Activated naive CD4-positive, alpha-beta T cell (primary cell): ENCODE measurements at regions not wholly inside any gene's neighbourhood (a gene's known extent, or its start where the extent isn't known, plus 50 kb on each side); places are given as distances from the start of the nearest gene placed in this dataset.
"Not testable (repeated sequence)": the region's sequence is repeated elsewhere in the genome, so short reads cannot be mapped to it uniquely, and the experiment has no call there.

Experiments used
- DNase-seq, 4 experiments: peaks; one replicate each; lab custom pipeline; 2025; lab: John Stamatoyannopoulos, UW

DNA sequence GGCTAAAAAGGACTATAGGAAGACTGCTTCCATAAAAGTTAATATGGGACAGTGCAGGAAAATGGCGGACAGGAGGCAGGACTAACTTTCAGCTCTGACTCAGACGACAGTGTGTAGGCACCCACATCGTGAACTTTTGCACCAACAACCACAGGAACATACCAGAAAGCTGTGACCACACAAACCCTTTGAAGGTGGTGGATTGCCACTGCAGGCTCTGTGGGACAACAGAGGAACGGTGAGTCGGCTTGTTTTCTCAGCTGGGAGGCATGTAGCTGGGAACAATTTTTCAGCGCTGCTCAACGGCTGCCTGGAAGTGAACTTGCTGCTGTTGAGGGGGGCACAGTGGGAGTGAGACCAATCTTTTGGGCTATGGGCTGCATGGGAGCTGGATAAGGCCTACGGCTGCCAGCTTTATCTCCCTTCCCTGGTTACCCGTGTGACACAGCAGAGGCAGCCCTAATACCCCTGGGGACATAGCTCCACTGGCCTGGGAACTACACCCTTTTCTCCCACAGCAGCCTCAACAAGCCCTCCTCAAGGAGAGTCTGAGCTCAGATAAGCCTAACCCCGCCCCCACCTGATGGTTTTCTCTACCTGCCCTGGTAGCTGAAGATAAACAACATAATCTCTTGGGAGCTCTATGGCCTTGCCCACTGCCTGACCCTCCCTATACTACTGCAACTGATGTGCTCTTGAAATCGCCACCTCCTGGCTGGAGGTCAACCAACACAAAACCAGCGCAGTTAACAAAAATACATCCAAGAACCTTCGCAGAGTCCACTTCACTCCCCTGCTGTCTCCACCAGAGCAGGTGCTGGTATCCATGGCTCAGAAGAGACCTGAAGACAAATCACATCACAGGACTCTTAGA is 1537.0 kb downstream of the C4orf33 start:
- no peak for DNase-seq

DNA sequence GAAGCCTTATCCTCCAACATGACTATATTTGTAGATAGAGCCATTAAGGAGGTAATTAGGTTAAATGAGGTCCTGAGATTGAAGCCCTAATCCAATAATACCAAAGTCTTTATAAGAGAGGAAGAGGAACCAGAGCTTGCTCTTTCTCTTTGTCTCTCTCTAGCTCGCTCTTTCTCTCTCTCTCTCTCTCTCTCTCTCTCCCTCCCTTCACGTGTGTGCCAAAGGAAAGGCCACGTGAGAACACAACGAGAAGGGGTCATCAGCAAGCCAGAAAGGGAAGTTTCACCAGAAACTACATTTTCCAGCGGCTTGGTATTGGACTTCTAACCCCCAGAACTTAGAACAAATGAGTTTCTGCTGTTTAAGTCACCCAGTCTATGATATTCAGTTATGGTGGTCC is 1540.5 kb downstream of the C4orf33 start:
- no peak for DNase-seq

DNA sequence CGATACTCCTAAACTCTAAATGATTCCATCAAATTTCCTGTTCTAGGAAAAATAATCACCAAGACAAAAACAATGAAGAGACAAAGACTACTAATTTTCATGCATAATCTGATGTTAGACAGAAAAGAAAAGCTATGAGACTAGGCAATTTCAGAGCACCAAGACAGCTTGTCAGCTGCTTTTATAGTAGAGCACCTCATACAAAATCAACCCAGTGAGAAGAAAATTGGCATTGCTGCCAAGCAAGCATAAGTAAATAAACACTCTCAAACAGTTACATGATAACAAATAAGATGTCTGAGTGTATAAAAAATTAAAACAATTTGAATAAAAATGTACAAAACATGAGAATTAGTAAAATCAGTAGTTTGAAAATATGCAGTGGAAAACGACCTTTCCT is 1544.6 kb downstream of the C4orf33 start:
- no peak for DNase-seq

DNA sequence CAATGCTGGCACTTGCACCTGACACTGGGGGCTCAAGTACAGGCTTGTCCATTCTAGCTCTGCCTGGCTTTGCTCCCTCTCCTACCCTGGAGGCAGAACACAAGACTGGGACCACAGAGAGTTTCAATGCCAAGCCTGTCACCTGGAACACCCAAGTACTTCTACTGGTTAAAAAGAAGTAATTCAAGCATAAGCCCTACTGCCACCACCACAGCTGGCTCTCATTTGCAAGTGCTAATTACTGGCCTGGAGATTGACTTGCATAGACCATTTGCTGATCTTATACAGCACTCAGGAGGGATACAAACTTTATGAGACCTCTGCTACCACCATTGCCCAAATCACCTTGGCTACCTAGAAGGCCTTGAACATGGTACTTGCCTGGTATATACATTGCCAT is 1550.9 kb downstream of the C4orf33 start:
- DNase-seq: no peak

DNA sequence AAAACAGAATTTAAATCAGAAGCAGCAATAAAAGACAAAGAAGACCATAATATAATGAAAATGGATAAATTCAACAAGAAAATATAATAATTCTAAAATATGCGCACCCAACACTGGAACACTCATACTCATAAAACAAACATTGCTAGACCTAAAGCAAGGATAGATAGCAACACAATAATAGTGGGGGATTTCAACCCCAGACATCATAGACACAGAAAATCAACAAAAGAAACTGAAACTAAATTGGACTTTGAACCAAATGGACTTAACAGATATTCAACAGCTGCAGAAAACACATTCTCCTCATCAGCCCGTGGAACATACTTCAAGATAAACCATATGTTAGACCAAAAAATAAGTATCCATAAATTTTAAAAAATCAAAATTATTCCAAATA is 1552.6 kb downstream of the C4orf33 start:
- DNase-seq: no peak

GRCh38 chr4:130653842-130654241 is 1557.9 kb downstream of the C4orf33 start:
- no peak for DNase-seq

GRCh38 chr4:130659320-130659719 is 1563.4 kb downstream of the C4orf33 start:
- no peak for DNase-seq

- no peak for DNase-seq
These were observed 1572.9 kb downstream of the C4orf33 start for GRCh38 chr4:130668859-130669258.

GRCh38 chr4:130675266-130675665 is 1579.3 kb downstream of the C4orf33 start:
- no peak for DNase-seq

DNA sequence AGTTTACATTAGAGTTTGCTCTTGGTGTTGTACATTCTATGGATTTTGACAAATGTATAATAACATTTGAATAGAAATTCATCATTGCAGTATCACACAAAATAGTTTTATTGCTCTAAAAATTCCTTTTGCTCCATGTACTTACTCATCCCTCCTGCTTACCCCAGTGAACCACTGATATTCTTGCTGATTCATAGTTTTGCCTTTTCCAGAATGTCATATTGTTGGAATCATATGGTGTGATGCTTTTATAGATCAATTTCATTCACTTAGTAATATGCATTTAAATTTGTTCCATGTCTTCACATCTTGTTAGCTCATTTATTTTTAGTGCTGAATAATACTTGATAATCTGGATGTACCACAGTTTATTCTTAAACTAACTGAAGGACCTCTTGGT is 1593.2 kb downstream of the C4orf33 start:
- DNase-seq: no peak

- no peak for DNase-seq
These were observed 1602.3 kb downstream of the C4orf33 start for GRCh38 chr4:130698251-130698650.

DNA sequence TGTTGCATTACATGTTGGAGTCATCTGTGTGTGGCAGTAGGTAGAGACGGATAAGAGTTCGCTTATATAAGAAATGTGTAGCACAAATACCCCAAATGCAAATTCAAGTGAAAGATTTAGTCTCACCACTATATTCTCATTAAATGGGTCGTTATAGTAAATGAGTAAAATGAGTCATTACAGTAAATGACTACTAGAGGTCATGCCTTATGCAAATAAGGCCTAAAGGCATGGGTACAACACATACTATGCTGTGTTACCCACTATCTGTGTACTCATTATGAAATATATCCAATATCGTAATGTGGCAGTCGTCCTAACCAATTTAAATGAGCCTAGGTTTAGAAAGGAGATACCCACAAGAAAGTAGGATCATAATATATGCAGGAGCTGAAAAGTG is 1603.1 kb downstream of the C4orf33 start:
- DNase-seq: no peak

DNA sequence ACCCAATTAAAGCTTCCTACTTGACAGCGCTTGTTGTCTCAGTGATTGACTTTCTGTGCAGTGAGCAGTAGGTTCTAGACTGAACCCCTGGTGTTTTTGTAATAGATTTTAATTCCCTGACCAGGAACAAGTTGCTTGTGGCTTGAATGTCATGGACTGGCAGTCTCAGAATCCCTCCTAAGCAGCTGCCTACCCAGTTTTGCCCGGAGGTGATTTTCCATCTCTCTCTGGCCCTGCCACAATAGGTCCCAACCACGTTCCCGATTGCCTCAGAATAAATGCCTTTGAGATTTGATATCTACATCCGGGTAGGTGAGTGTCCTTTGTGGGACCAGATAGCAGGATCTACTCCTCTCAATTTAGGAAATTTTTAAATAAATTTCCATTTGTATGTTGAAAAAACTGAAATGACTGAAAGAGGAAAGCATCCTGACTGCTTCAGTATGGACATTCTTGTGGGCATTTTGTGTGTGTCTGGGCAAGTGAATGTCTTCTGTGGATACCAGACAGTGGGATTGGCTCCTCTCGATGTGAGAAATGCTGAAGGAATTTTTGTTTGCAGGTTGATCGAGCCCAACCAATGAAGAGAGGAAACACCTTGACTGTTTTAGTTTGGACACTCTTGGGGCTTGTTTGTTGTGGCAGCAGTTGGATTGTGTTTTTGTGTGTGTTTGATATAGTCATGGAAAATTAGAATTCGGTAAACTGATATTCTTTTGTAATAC is 1607.4 kb downstream of the C4orf33 start:
- DNase-seq: no peak

DNA sequence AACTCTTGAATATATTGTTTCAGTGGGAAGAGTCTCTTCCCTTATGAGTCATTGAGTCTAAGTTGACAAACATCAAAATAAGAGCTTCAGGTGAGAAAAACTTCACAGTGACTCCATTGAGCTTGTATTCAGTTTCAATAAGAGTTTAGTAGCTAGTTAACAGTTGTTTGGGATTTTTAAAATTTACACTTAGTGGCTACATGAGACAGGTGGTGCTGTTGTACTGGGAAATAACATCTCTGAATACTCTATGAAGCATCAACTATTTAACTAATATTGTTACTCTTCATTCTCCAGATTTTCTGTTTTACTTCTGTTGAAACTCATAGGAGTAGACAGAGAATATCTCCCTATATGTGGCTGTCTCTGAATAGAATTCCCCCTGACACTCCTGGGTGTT is 1609.1 kb downstream of the C4orf33 start:
- DNase-seq: no peak

GRCh38 chr4:130712038-130712437 is 1616.1 kb downstream of the C4orf33 start:
- no peak for DNase-seq

GRCh38 chr4:130714006-130714405 is 1618.1 kb downstream of the C4orf33 start:
- DNase-seq: no peak

DNA sequence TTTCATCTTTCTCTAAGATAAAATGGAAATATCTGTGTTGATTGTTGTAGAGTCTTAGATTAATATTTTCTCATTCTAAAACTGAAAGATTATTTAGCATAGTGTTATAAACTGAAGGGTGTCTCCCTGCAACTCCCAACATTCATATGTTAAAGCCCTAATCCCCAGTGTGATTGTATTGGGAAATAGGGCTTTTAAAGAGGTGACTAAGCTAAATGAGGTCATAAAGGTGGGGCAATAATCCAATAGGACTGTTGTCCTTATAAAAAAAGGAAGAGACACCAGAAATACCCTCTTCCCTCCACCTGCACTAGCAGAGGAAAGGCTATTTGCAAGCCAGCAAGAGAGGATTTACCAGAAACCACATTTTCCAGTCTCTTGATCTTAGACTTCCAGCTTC is 1626.4 kb downstream of the C4orf33 start:
- no peak for DNase-seq

- DNase-seq: no peak
These were observed 1640.7 kb downstream of the C4orf33 start for GRCh38 chr4:130736436-130737185.

- DNase-seq: no peak
These were observed 1642.3 kb downstream of the C4orf33 start for GRCh38 chr4:130738233-130738632.

DNA sequence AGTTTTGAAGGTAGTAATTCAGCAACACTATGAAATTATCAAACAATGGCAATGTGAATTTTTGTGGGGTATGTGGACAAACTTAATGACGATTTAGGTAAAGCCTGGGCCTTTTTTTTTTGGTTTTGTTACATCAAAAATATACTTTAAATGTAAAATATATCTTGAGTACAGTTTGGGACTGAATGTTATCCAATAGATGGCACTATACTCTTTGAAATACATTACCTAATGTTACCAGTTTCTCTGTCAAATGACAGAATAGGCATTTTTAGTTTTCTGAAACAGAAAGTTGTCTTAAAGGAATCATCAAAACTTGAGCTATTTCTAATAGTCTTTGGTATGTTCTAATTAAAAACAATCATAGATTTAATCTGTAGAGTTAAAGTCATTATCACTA is 1651.9 kb downstream of the C4orf33 start:
- DNase-seq: no peak

DNA sequence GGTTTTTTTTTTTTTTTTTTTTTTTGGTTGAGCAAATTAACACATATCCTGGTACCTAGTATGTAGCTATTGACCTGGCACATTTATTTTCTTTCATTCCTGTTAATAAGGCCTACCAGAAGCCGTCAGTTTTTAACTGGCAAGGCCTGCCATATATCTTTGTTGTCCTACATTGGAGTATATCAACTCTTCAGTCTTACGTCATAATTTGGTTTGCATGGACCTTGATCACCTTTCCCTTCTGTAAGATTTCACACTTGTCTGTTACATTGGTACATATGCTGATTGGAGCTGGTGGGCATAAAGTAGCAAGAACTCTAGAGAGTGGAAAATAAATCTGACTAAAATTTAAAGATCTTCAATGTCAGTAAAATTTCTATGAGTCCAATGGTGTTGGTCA is 1658.0 kb downstream of the C4orf33 start:
- no peak for DNase-seq

- no peak for DNase-seq
These were observed 1664.3 kb downstream of the C4orf33 start for GRCh38 chr4:130760246-130760645.

DNA sequence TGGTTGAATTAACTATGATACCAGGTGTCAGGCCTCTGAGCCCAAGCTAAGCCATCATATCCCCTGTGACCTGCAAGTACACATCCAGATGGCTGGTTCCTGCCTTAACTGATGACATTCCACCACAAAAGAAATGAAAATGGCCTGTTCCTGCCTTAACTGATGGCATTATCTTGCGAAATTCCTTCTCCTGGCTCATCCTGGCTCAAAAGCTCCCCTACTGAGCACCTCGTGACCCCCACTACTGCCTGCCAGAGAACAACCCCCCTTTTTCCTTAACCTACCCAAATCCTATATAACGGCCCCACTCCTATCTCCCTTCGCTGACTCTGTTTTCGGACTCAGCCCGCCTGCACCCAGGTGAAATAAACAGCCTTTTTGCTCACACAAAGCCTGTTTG is 1671.4 kb downstream of the C4orf33 start:
- not testable (repeated sequence) for DNase-seq
